GM12878 (cell line): ENCODE measurements at regions not wholly inside any gene's neighbourhood (a gene's known extent, or its start where the extent isn't known, plus 50 kb on each side); places are given as distances from the start of the nearest gene placed in this dataset.
A peak's percentile ranks its signal among the peaks of the same experiment; 100 is the strongest.
"Not testable (repeated sequence)": the region's sequence is repeated elsewhere in the genome, so short reads cannot be mapped to it uniquely, and the experiment has no call there.

ENCODE experiments used
- ATAC-seq: fragments of 200-7000 bp; cut with Tn5 transposase; 3 replicates; pipeline ENCODE4 v1.9.1; 2020; ENCODE audit warnings: mild to moderate bottlenecking, moderate library complexity
- BruUV-seq: library from RNA; stranded (reverse); fragments of 400-500 nt; replicated peaks from 2 replicates; lab custom pipeline; 2021; lab: Mats Ljungman, UMichigan
- CTCF ChIA-PET: fragments of 300-600 bp; sonication (Branson Sonifier 250); formaldehyde crosslinking; extraction: SDS; loops from one replicate; lab custom pipeline; 2021; ENCODE audit warnings: inconsistent platforms; lab: Yijun Ruan, JAX
- POLR2A ChIA-PET: fragments of 350-600 bp; formaldehyde crosslinking; extraction: SDS; loops from one replicate; lab custom pipeline; 2021; ENCODE audit warnings: inconsistent platforms; lab: Charles Lee
- RAD21 ChIA-PET: fragments of 300-600 bp; sonication (Branson Sonifier 250); formaldehyde crosslinking; loops from one replicate; lab custom pipeline; 2023; ENCODE audit warnings: antibody characterized with exemption; ENCODE audit not compliant: unreplicated experiment; lab: Charles Lee
- SMC1A ChIA-PET: fragments of 300-600 bp; sonication (Branson Sonifier 250); formaldehyde crosslinking; loops from one replicate; lab custom pipeline; 2023; ENCODE audit not compliant: unreplicated experiment, uncharacterized antibody; lab: Charles Lee
- DNase-seq: peaks from one replicate; pipeline ENCODE4 v3.0.0-alpha.2; 2011; ENCODE audit warnings: low read depth, low spot score
- FAIRE-seq: peaks from 3 replicates; lab custom pipeline; 2011; peaks lifted over from hg19 to GRCh38; lab: Jason Lieb, UNC
- H2AFZ ChIP-seq: 2 replicates; pipeline ENCODE4 v1.6.0; 2011; ENCODE audit warnings: low read depth, low read length, control low read depth; ENCODE audit not compliant: control insufficient read depth
- H3K27ac ChIP-seq: 2 replicates; pipeline ENCODE4 v1.5.1; 2011; ENCODE audit warnings: control low read depth; ENCODE audit not compliant: control insufficient read depth, insufficient read depth
- H3K27me3 ChIP-seq, 2 experiments: replicated peaks in 1 of 2; 2 replicates each; pipeline versions ENCODE4 v1.6.0 to v1.6.1; 2011; ENCODE audit warnings: low read length in 1 of 2; ENCODE audit not compliant: control insufficient read depth in 2 of 2, insufficient read depth in 2 of 2
- H3K36me3 ChIP-seq, 2 experiments: 2 replicates each; pipeline ENCODE4 v1.5.1; 2011; ENCODE audit warnings: low read length in 1 of 2; ENCODE audit not compliant: control insufficient read depth in 2 of 2, insufficient read depth in 2 of 2
- H3K4me1 ChIP-seq: 2 replicates; pipeline ENCODE4 v1.6.1; 2011; ENCODE audit warnings: mild to moderate bottlenecking, low read length, moderate library complexity, mixed read lengths; ENCODE audit not compliant: control insufficient read depth, insufficient read depth
- H3K4me2 ChIP-seq: 2 replicates; pipeline ENCODE4 v1.6.0; 2011; ENCODE audit warnings: control low read depth; ENCODE audit not compliant: control insufficient read depth, insufficient read depth
- H3K4me3 ChIP-seq: fragments of 200-600 bp; sonication (generic); 2 replicates; pipeline ENCODE4 v1.5.1; 2016
- H3K79me2 ChIP-seq: 2 replicates; pipeline ENCODE4 v1.6.0; 2011; ENCODE audit warnings: low read length; ENCODE audit not compliant: control insufficient read depth, insufficient read depth
- H3K9ac ChIP-seq: 2 replicates; pipeline ENCODE4 v1.8.0; 2011; ENCODE audit warnings: low read length, control low read depth, mixed read lengths; ENCODE audit not compliant: control insufficient read depth, insufficient read depth
- H3K9me3 ChIP-seq: replicated peaks from 3 replicates; pipeline ENCODE4 v1.5.1; 2011; ENCODE audit warnings: mild to moderate bottlenecking, low read length; ENCODE audit not compliant: control insufficient read depth, insufficient read depth
- H4K20me1 ChIP-seq: 2 replicates; pipeline ENCODE4 v1.6.0; 2011; ENCODE audit not compliant: control insufficient read depth, insufficient read depth
- RAD21 ChIP-seq: IDR thresholded peaks from 2 replicates; pipeline ENCODE4 v1.6.1; 2011; ENCODE audit warnings: mild to moderate bottlenecking, low read depth, low read length, moderate library complexity; ENCODE audit not compliant: insufficient read depth
- WGBS: methylation state at CpG from one replicate; pipeline ENCODE4 v1.1.6; 2016; ENCODE audit warnings: low lambda C conversion rate; ENCODE audit not compliant: insufficient replicate concordance, insufficient coverage; ENCODE audit errors: missing lambda C conversion rate; 5-methylcytosine and 5-hydroxymethylcytosine counted together
- in situ Hi-C: fragments of 300-500 bp; cut with MboI; formaldehyde crosslinking; loops from 9 replicates; pipeline ENCODE4 v1.14.3; 2018; ENCODE audit warnings: mixed read lengths
- intact Hi-C: fragments of 100-400 bp; cut with micrococcal nuclease; formaldehyde crosslinking; loops from one replicate; pipeline ENCODE4 v1.14.2; 2022; ENCODE audit not compliant: unreplicated experiment
- TF ChIP-seq, protein P1 (sequence below): IDR thresholded peaks from 2 replicates; pipeline ENCODE4 v1.6.1; 2012; ENCODE audit warnings: mild to moderate bottlenecking, low read depth, low read length
- TF ChIP-seq, protein P2 (sequence below): fragments of 150-350 bp; IDR thresholded peaks from 2 replicates; pipeline ENCODE4 v1.6.1; 2016; ENCODE audit warnings: low read depth, low read length

DNA sequence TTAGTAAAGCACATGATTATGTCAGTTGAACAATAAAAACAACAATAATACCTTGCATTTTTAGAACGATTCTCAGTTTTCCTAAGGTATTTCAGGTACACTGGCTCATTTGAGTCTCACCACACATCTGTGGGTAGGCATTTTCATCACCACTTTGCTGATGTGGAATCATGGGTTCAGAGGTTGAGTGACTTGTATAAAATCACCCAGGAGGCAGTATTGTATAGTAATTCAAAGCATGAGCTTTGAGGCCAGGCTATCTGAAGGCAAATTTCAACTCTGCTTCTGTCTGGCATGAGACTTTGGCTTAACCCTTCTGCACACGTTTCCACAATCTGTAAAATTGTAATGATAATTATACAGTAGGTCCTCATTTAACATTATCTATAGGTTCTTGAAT is 183.9 kb upstream of the CMC1 start:
- H3K4me3 ChIP-seq, result no peak overlapping the region
- no peaks in the 10 kb centered on the region for H3K27me3 ChIP-seq
- TF ChIP-seq RAD21, result 0 out of 2 replicates have a peak, but pooled peaks have one; percentile 13
- TF ChIP-seq, protein P1, sequence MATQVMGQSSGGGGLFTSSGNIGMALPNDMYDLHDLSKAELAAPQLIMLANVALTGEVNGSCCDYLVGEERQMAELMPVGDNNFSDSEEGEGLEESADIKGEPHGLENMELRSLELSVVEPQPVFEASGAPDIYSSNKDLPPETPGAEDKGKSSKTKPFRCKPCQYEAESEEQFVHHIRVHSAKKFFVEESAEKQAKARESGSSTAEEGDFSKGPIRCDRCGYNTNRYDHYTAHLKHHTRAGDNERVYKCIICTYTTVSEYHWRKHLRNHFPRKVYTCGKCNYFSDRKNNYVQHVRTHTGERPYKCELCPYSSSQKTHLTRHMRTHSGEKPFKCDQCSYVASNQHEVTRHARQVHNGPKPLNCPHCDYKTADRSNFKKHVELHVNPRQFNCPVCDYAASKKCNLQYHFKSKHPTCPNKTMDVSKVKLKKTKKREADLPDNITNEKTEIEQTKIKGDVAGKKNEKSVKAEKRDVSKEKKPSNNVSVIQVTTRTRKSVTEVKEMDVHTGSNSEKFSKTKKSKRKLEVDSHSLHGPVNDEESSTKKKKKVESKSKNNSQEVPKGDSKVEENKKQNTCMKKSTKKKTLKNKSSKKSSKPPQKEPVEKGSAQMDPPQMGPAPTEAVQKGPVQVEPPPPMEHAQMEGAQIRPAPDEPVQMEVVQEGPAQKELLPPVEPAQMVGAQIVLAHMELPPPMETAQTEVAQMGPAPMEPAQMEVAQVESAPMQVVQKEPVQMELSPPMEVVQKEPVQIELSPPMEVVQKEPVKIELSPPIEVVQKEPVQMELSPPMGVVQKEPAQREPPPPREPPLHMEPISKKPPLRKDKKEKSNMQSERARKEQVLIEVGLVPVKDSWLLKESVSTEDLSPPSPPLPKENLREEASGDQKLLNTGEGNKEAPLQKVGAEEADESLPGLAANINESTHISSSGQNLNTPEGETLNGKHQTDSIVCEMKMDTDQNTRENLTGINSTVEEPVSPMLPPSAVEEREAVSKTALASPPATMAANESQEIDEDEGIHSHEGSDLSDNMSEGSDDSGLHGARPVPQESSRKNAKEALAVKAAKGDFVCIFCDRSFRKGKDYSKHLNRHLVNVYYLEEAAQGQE, result no peak
- TF ChIP-seq, protein P2, sequence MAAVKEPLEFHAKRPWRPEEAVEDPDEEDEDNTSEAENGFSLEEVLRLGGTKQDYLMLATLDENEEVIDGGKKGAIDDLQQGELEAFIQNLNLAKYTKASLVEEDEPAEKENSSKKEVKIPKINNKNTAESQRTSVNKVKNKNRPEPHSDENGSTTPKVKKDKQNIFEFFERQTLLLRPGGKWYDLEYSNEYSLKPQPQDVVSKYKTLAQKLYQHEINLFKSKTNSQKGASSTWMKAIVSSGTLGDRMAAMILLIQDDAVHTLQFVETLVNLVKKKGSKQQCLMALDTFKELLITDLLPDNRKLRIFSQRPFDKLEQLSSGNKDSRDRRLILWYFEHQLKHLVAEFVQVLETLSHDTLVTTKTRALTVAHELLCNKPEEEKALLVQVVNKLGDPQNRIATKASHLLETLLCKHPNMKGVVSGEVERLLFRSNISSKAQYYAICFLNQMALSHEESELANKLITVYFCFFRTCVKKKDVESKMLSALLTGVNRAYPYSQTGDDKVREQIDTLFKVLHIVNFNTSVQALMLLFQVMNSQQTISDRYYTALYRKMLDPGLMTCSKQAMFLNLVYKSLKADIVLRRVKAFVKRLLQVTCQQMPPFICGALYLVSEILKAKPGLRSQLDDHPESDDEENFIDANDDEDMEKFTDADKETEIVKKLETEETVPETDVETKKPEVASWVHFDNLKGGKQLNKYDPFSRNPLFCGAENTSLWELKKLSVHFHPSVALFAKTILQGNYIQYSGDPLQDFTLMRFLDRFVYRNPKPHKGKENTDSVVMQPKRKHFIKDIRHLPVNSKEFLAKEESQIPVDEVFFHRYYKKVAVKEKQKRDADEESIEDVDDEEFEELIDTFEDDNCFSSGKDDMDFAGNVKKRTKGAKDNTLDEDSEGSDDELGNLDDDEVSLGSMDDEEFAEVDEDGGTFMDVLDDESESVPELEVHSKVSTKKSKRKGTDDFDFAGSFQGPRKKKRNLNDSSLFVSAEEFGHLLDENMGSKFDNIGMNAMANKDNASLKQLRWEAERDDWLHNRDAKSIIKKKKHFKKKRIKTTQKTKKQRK, result no peak
- POLR2A ChIA-PET, result interaction anchor here (0.9 to 2.1 kb wide), 4 partner anchors 21 to 47 kb away, joined by 3 to 7 read pairs (median 4); no protein-coding TSS in a partner anchor
- in situ Hi-C loops (no loop called here), intact Hi-C loops (no loop called here)
- RAD21 ChIA-PET, result interaction anchor here (0.7 to 6.4 kb wide), 17 partner anchors 10 to 345 kb away, joined by 3 to 46 read pairs (median 7); partner anchors contain the start of gene EOMES
- SMC1A ChIA-PET, result interaction anchor here (0.8 to 9.2 kb wide), 24 partner anchors 10 to 286 kb away, joined by 3 to 77 read pairs (median 5); no protein-coding TSS in a partner anchor
- H3K9ac ChIP-seq, result no peak overlapping the region
- FAIRE-seq (no peak), ATAC-seq (peak; percentile 41; the same call in 2 of the 3 replicates), DNase-seq (no peak)
- WGBS, result 9% methylated on average over 2 of the region's 2 CpGs
- no TSS peak for BruUV-seq
- no peak overlapping the region for H2AFZ ChIP-seq
- H3K36me3 ChIP-seq, result no peaks in the 10 kb centered on the region
- H3K9me3 ChIP-seq, result no peaks in the 10 kb centered on the region
- H3K27ac ChIP-seq, result no peak overlapping the region
- CTCF ChIA-PET, result interaction anchor here (0.9 to 3.6 kb wide), 7 partner anchors 15 to 339 kb away, joined by 3 to 20 read pairs (median 4); no protein-coding TSS in a partner anchor
- H3K4me1 ChIP-seq, result no peaks in the 10 kb centered on the region
- H3K79me2 ChIP-seq, result no peaks in the 10 kb centered on the region
- no peaks in the 10 kb centered on the region for H4K20me1 ChIP-seq
- no peak overlapping the region for H3K4me2 ChIP-seq

DNA sequence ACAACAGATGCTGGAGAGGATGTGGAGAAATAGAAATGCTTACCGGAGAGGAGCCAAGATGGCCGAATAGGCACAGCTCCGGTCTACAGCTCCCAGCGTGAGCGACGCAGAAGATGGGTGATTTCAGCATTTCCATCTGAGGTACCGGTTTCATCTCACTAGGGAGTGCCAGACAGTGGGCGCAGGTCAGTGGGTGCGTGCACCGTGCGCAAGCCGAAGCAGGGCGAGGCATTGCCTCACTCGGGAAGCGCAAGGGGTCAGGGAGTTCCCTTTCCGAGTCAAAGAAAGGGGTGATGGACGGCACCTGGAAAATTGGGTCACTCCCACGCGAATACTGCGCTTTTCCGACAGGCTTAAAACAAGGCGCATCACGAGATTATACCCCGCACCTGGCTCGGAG is 182.2 kb upstream of the CMC1 start:
- ChIA-PET CTCF (interaction anchor here (3.6 kb wide), 1 partner anchor 21 kb away, joined by 20 read pairs; no protein-coding TSS in a partner anchor), SMC1A (interaction anchor here (3.7 kb wide), 1 partner anchor 13 kb away, joined by 11 read pairs; no protein-coding TSS in a partner anchor)
- H3K9me3 ChIP-seq, intact Hi-C loops, H3K79me2 ChIP-seq, H3K36me3 ChIP-seq, H2AFZ ChIP-seq, POLR2A ChIA-PET, H4K20me1 ChIP-seq, ATAC-seq, BruUV-seq, H3K4me1 ChIP-seq, FAIRE-seq, H3K27me3 ChIP-seq, RAD21 ChIA-PET, H3K4me2 ChIP-seq, H3K9ac ChIP-seq, DNase-seq, in situ Hi-C loops, H3K27ac ChIP-seq, H3K4me3 ChIP-seq: not testable (repeated sequence)
- WGBS, result 73% methylated on average over 25 of the region's 25 CpGs
